ENCODE measurements at regions not wholly inside any gene's neighbourhood (a gene's known extent, or its start where the extent isn't known, plus 50 kb on each side); places are given as distances from the start of the nearest gene placed in this dataset.

DNA sequence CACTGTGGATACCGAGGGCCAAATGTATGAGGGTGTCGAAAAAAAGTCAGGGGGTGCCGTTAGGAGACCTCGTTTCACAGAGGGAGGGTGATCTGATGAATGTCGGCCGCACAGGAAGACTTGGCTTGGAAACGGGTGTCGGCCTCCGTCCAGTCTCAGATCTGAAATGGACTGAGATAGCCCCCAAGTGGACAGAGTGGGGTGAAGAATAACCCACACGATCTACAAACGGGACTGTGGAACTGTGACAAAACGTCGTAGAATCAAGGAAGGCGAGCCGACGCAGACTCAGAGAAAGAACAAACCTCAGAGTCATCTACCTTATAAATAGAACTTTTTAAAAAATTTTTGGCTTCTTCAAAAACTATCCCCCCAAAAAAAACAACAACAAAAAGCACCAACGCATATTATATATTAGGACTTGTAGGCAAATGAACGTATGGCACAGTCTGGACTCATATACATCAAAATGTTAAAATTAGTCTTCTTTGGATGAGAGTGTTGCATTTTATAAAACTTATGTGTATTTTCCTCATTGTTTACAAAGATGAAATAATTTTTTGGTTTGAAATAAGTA is 63.8 kb upstream of the IRF2 start (continued):
- TF ChIP-seq ZUFSP (CRISPR knock-in tag; IDR thresholded peaks at IDR 0.05; ENCODE audit: borderline replicate concordance) (no peak), CREB3 (CRISPR knock-in tag; IDR thresholded peaks at IDR 0.05) (peak; percentile 59; the same call in 1 of the 2 replicates), ZNF563 (CRISPR knock-in tag; IDR thresholded peaks at IDR 0.05) (no peak), E2F2 (CRISPR knock-in tag; IDR thresholded peaks at IDR 0.05; ENCODE audit: borderline replicate concordance) (no peak), RFX5 (IDR thresholded peaks at IDR 0.05; ENCODE audit: low read depth, low read length) (no peak), IRF2 (CRISPR knock-in tag; IDR thresholded peaks at IDR 0.05) (peak; percentile 60; the same call in 1 of the 2 replicates), SMYD3 (CRISPR knock-in tag; IDR thresholded peaks at IDR 0.05) (no peak), SETDB1 (CRISPR knock-in tag; IDR thresholded peaks at IDR 0.05; ENCODE audit: borderline replicate concordance) (no peak), ZNF143 (CRISPR knock-in tag; IDR thresholded peaks at IDR 0.05) (no peak), ARID4A (CRISPR knock-in tag; IDR thresholded peaks at IDR 0.05; ENCODE audit: borderline replicate concordance) (0 out of 2 replicates have a peak, but pooled peaks have one; percentile 5), TP53 (CRISPR knock-in tag; conservative IDR thresholded peaks at IDR 0.05) (no peak), MED1 (CRISPR knock-in tag; IDR thresholded peaks at IDR 0.05) (peak; percentile 42; the same call in 1 of the 2 replicates), KDM5A (IDR thresholded peaks at IDR 0.05; ENCODE audit: borderline replicate concordance, low read length) (peak; percentile 51; the same call in 1 of the 2 replicates)
- TF ChIP-seq, protein P1, sequence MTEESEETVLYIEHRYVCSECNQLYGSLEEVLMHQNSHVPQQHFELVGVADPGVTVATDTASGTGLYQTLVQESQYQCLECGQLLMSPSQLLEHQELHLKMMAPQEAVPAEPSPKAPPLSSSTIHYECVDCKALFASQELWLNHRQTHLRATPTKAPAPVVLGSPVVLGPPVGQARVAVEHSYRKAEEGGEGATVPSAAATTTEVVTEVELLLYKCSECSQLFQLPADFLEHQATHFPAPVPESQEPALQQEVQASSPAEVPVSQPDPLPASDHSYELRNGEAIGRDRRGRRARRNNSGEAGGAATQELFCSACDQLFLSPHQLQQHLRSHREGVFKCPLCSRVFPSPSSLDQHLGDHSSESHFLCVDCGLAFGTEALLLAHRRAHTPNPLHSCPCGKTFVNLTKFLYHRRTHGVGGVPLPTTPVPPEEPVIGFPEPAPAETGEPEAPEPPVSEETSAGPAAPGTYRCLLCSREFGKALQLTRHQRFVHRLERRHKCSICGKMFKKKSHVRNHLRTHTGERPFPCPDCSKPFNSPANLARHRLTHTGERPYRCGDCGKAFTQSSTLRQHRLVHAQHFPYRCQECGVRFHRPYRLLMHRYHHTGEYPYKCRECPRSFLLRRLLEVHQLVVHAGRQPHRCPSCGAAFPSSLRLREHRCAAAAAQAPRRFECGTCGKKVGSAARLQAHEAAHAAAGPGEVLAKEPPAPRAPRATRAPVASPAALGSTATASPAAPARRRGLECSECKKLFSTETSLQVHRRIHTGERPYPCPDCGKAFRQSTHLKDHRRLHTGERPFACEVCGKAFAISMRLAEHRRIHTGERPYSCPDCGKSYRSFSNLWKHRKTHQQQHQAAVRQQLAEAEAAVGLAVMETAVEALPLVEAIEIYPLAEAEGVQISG (CRISPR knock-in tag; IDR thresholded peaks at IDR 0.05), result 0 out of 2 replicates have a peak, but pooled peaks have one; percentile 3
- TF ChIP-seq, protein P2, sequence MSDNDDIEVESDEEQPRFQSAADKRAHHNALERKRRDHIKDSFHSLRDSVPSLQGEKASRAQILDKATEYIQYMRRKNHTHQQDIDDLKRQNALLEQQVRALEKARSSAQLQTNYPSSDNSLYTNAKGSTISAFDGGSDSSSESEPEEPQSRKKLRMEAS (IDR thresholded peaks at IDR 0.05), result peak; percentile 18; the same call in 1 of the 2 replicates
- TF ChIP-seq, protein P3, sequence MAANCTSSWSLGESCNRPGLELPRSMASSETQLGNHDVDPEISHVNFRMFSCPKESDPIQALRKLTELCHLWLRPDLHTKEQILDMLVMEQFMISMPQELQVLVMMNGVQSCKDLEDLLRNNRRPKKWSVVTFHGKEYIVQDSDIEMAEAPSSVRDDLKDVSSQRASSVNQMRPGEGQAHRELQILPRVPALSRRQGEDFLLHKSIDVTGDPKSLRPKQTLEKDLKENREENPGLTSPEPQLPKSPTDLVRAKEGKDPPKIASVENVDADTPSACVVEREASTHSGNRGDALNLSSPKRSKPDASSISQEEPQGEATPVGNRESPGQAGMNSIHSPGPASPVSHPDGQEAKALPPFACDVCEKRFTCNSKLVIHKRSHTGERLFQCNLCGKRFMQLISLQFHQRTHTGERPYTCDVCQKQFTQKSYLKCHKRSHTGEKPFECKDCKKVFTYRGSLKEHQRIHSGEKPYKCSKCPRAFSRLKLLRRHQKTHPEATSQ (CRISPR knock-in tag; IDR thresholded peaks at IDR 0.05; ENCODE audit: borderline replicate concordance), result peak; percentile 2; the same call in 1 of the 2 replicates

Measured in HepG2 (cell line).